Activated CD8-positive, alpha-beta T cell treated with anti-CD3 and anti-CD28 coated beads for 36 hours (primary cell): ENCODE measurements at regions not wholly inside any gene's neighbourhood (a gene's known extent, or its start where the extent isn't known, plus 50 kb on each side); places are given as distances from the start of the nearest gene placed in this dataset.

ENCODE experiments used
- ATAC-seq: fragments of 200-7000 bp; cut with Tn5 transposase; one replicate; pipeline ENCODE4 v1.10.0; 2021; ENCODE audit warnings: mild to moderate bottlenecking, moderate library complexity
- CTCF ChIA-PET: fragments of 350-600 bp; sonication (Branson Sonifier 250); formaldehyde crosslinking; loops from one replicate; lab custom pipeline; 2021; ENCODE audit warnings: antibody characterized with exemption; lab: Charles Lee
- POLR2A ChIA-PET: fragments of 350-600 bp; sonication (Branson Sonifier 250); formaldehyde crosslinking; loops from one replicate; lab custom pipeline; 2021; ENCODE audit warnings: antibody characterized with exemption; lab: Charles Lee
- DNase-seq: peaks from one replicate; pipeline ENCODE4 v3.0.0-alpha.2; 2020
- H3K27ac Mint-ChIP-seq: one replicate; pipeline ENCODE4 v1.8.0; 2021; ENCODE audit warnings: mild to moderate bottlenecking, mixed read lengths
- H3K27me3 Mint-ChIP-seq: one replicate; pipeline ENCODE4 v1.8.0; 2021; ENCODE audit warnings: mixed read lengths
- H3K36me3 Mint-ChIP-seq: one replicate; pipeline ENCODE4 v1.8.0; 2021; ENCODE audit warnings: low read depth, mixed read lengths
- H3K4me1 Mint-ChIP-seq: one replicate; pipeline ENCODE4 v1.8.0; 2021; ENCODE audit warnings: low read depth, mixed read lengths
- H3K4me3 Mint-ChIP-seq: one replicate; pipeline ENCODE4 v1.8.0; 2021; ENCODE audit warnings: mild to moderate bottlenecking, moderate library complexity, mixed read lengths
- H3K9me3 Mint-ChIP-seq: one replicate; pipeline ENCODE4 v1.8.0; 2021; ENCODE audit warnings: mixed read lengths
- CTCF ChIP-seq: fragments of 200-600 bp; IDR thresholded peaks from one replicate; pipeline ENCODE4 v1.8.0; 2022; ENCODE audit warnings: antibody characterized with exemption, mild to moderate bottlenecking
- intact Hi-C: fragments of 100-400 bp; cut with micrococcal nuclease; formaldehyde crosslinking; loops from one replicate; pipeline ENCODE4 v1.10.0; 2022

- H3K27me3 Mint-ChIP-seq = no peaks in the 10 kb centered on the region
- no peaks in the 10 kb centered on the region for H3K4me1 Mint-ChIP-seq
- ChIA-PET POLR2A (no interaction called here), CTCF (no interaction called here)
- no peaks in the 10 kb centered on the region for H3K36me3 Mint-ChIP-seq
- intact Hi-C loops = no loop called here
- H3K27ac Mint-ChIP-seq = no peak overlapping the region
- no peak for DNase-seq
- H3K9me3 Mint-ChIP-seq = no peaks in the 10 kb centered on the region
- ATAC-seq = no peak
- H3K4me3 Mint-ChIP-seq = no peak overlapping the region
- TF ChIP-seq CTCF = no peak
These were observed 189.6 kb upstream of the CSNK1A1L start for GRCh38 chr13:37295071-37295470.

GRCh38 chr13:37294472-37294871 is 189.0 kb upstream of the CSNK1A1L start:
- CTCF ChIA-PET = interaction anchor here (1.2 kb wide), 1 partner anchor 11 kb away, joined by 3 read pairs; no protein-coding TSS in a partner anchor
- Mint-ChIP-seq H3K36me3 (no peaks in the 10 kb centered on the region), H3K9me3 (no peaks in the 10 kb centered on the region), H3K27ac (no peak overlapping the region), H3K4me3 (no peak overlapping the region), H3K27me3 (no peaks in the 10 kb centered on the region), H3K4me1 (no peaks in the 10 kb centered on the region)
- POLR2A ChIA-PET = no interaction called here
- no peak for TF ChIP-seq CTCF
- ATAC-seq = no peak
- no peak for DNase-seq
- intact Hi-C loops = no loop called here

- Mint-ChIP-seq H3K27me3 (no peaks in the 10 kb centered on the region), H3K36me3 (no peaks in the 10 kb centered on the region)
- CTCF ChIA-PET = interaction anchor here (1.2 kb wide), 1 partner anchor 12 kb away, joined by 3 read pairs; no protein-coding TSS in a partner anchor
These were observed 187.8 kb upstream of the CSNK1A1L start for GRCh38 chr13:37293295-37293694.

GRCh38 chr13:37290716-37291505 is 185.4 kb upstream of the CSNK1A1L start:
- ATAC-seq = no peak
- Mint-ChIP-seq H3K9me3 (no peaks in the 10 kb centered on the region), H3K36me3 (no peaks in the 10 kb centered on the region), H3K4me1 (no peaks in the 10 kb centered on the region), H3K27ac (no peak overlapping the region), H3K4me3 (no peak overlapping the region), H3K27me3 (no peaks in the 10 kb centered on the region)
- DNase-seq = no peak
- ChIA-PET POLR2A (no interaction called here), CTCF (no interaction called here)
- intact Hi-C loops = no loop called here
- TF ChIP-seq CTCF = no peak

More at GRCh38 chr13:37293295-37293694, 187.8 kb upstream of the CSNK1A1L start:
- Mint-ChIP-seq H3K4me1 (no peaks in the 10 kb centered on the region), H3K9me3 (no peaks in the 10 kb centered on the region), H3K27ac (no peak overlapping the region), H3K4me3 (no peak overlapping the region)
- no peak for TF ChIP-seq CTCF
- ATAC-seq (no peak), DNase-seq (no peak)
- POLR2A ChIA-PET = no interaction called here
- intact Hi-C loops = no loop called here

- TF ChIP-seq CTCF = no peak
- no peaks in the 10 kb centered on the region for H3K27me3 Mint-ChIP-seq
- H3K36me3 Mint-ChIP-seq = no peaks in the 10 kb centered on the region
- H3K4me1 Mint-ChIP-seq = no peaks in the 10 kb centered on the region
- no peak for ATAC-seq
- H3K4me3 Mint-ChIP-seq = no peak overlapping the region
- POLR2A ChIA-PET = no interaction called here
- DNase-seq = no peak
- H3K27ac Mint-ChIP-seq = no peak overlapping the region
- CTCF ChIA-PET = no interaction called here
- intact Hi-C loops = no loop called here
- H3K9me3 Mint-ChIP-seq = no peaks in the 10 kb centered on the region
These were observed 183.9 kb upstream of the CSNK1A1L start for GRCh38 chr13:37289212-37289935.
